ENCODE measurements at regions not wholly inside any gene's neighbourhood (a gene's known extent, or its start where the extent isn't known, plus 50 kb on each side); places are given as distances from the start of the nearest gene placed in this dataset.

- no peak for DNase-seq (ENCODE audit: low read depth)
- H3K4me3 ChIP-seq (replicated peaks; ENCODE audit: low read depth, low read length) = no peak overlapping the region
- no peak for TF ChIP-seq CTCF (IDR thresholded peaks at IDR 0.05; ENCODE audit: low read length, missing control alignments)
Observed at GRCh38 chr5:74225587-74225986, 414.9 kb downstream of the ENC1 start.

- no peak for DNase-seq (ENCODE audit: low read depth)
- no peak overlapping the region for H3K4me3 ChIP-seq (replicated peaks; ENCODE audit: low read depth, low read length)
- no peak for TF ChIP-seq CTCF (IDR thresholded peaks at IDR 0.05; ENCODE audit: low read length, missing control alignments)
Observed at GRCh38 chr5:74224331-74224730, 416.2 kb downstream of the ENC1 start.

GRCh38 chr5:74222806-74223205, 417.7 kb downstream of the ENC1 start:
- no peak for TF ChIP-seq CTCF (IDR thresholded peaks at IDR 0.05; ENCODE audit: low read length, missing control alignments)
- DNase-seq (ENCODE audit: low read depth) = no peak
- no peak overlapping the region for H3K4me3 ChIP-seq (replicated peaks; ENCODE audit: low read depth, low read length)

- TF ChIP-seq CTCF (IDR thresholded peaks at IDR 0.05; ENCODE audit: low read length, missing control alignments) = no peak
- H3K4me3 ChIP-seq (replicated peaks; ENCODE audit: low read depth, low read length) = no peak overlapping the region
- no peak for DNase-seq (ENCODE audit: low read depth)
Observed at GRCh38 chr5:74221413-74221812, 419.1 kb downstream of the ENC1 start.

- no peak overlapping the region for H3K4me3 ChIP-seq (replicated peaks; ENCODE audit: low read depth, low read length)
- DNase-seq (ENCODE audit: low read depth) = no peak
- no peak for TF ChIP-seq CTCF (IDR thresholded peaks at IDR 0.05; ENCODE audit: low read length, missing control alignments)
Observed at GRCh38 chr5:74216012-74216411, 424.5 kb downstream of the ENC1 start.

- no peak overlapping the region for H3K4me3 ChIP-seq (replicated peaks; ENCODE audit: low read depth, low read length)
- peak; percentile 56 for TF ChIP-seq CTCF (IDR thresholded peaks at IDR 0.05; ENCODE audit: low read length, missing control alignments)
- peak; percentile 53 for DNase-seq (ENCODE audit: low read depth)
Observed at GRCh38 chr5:74212336-74212735, 428.2 kb downstream of the ENC1 start.

GRCh38 chr5:74209571-74209970, 431.0 kb downstream of the ENC1 start:
- TF ChIP-seq CTCF (IDR thresholded peaks at IDR 0.05; ENCODE audit: low read length, missing control alignments) = no peak
- no peak overlapping the region for H3K4me3 ChIP-seq (replicated peaks; ENCODE audit: low read depth, low read length)
- DNase-seq (ENCODE audit: low read depth) = no peak
